Thoracic aorta (tissue), 2 donors: ENCODE measurements at regions not wholly inside any gene's neighbourhood (a gene's known extent, or its start where the extent isn't known, plus 50 kb on each side); places are given as distances from the start of the nearest gene placed in this dataset.

Experiments
- ATAC-seq: fragments of 150-250 bp; one replicate; pipeline ENCODE4 v1.8.0; 2017; ENCODE audit warnings: low read depth; ENCODE audit not compliant: insufficient number of reproducible peaks, low FRiP score
- DNase-seq: peaks from one replicate; pipeline ENCODE4 v3.0.0-alpha.2; 2020; ENCODE audit warnings: low spot score
- H3K27ac ChIP-seq, 2 donors: fragments of 200-600 bp; sonication (generic); 1 replicate in 1 of 2; 2 replicates in 1 of 2; pipeline ENCODE4 v1.5.1; 2016; ENCODE audit warnings: mild to moderate bottlenecking in 2 of 2, moderate library complexity in 2 of 2
- H3K27me3 ChIP-seq: fragments of 200-600 bp; sonication (generic); replicated peaks from 2 replicates; pipeline ENCODE4 v1.6.0; 2016; ENCODE audit warnings: mild to moderate bottlenecking; ENCODE audit not compliant: insufficient read depth
- H3K36me3 ChIP-seq: fragments of 200-600 bp; sonication (generic); one replicate; pipeline ENCODE4 v1.5.1; 2016
- H3K4me1 ChIP-seq, 2 donors: fragments of 200-600 bp; sonication (generic); 1 replicate in 1 of 2; 2 replicates in 1 of 2; pipeline versions ENCODE4 v1.5.1 to v1.6.0; 2016; ENCODE audit warnings: low read depth in 2 of 2, mild to moderate bottlenecking in 1 of 2; ENCODE audit not compliant: control insufficient read depth in 1 of 2
- H3K4me3 ChIP-seq: fragments of 200-600 bp; sonication (generic); 2 replicates; pipeline ENCODE4 v1.5.1; 2016; ENCODE audit warnings: mild to moderate bottlenecking
- H3K9me3 ChIP-seq: fragments of 200-600 bp; sonication (generic); 2 replicates; pipeline ENCODE4 v1.5.1; 2016
- CTCF ChIP-seq: fragments of 200-600 bp; sonication (generic); IDR thresholded peaks from one replicate; pipeline ENCODE4 v1.5.1; 2019; ENCODE audit warnings: antibody characterized with exemption

GRCh38 chr4:3690551-3691152, 75.5 kb upstream of the ADRA2C start:
- H3K4me3 ChIP-seq: no peak overlapping the region
- H3K9me3 ChIP-seq: no peaks in the 10 kb centered on the region
- no peaks in the 10 kb centered on the region for H3K27me3 ChIP-seq
- DNase-seq (no peak), ATAC-seq (no peak)
- no peak for TF ChIP-seq CTCF
- no peaks in the 10 kb centered on the region for H3K36me3 ChIP-seq
- H3K4me1 ChIP-seq: no peaks in the 10 kb centered on the region
- no peak overlapping the region for H3K27ac ChIP-seq

- H3K27ac ChIP-seq: no peak overlapping the region
- H3K9me3 ChIP-seq: no peaks in the 10 kb centered on the region
- DNase-seq (no peak), ATAC-seq (no peak)
- no peaks in the 10 kb centered on the region for H3K27me3 ChIP-seq
- H3K36me3 ChIP-seq: no peaks in the 10 kb centered on the region
- TF ChIP-seq CTCF: no peak
- H3K4me3 ChIP-seq: no peak overlapping the region
- no peaks in the 10 kb centered on the region for H3K4me1 ChIP-seq
Measured at GRCh38 chr4:3689576-3690550, 76.3 kb upstream of the ADRA2C start.

GRCh38 chr4:3689006-3689405, 77.2 kb upstream of the ADRA2C start:
- Histone ChIP-seq H3K36me3 (no peaks in the 10 kb centered on the region), H3K27me3 (no peaks in the 10 kb centered on the region), H3K9me3 (no peaks in the 10 kb centered on the region), H3K4me3 (no peak overlapping the region), H3K4me1 (no peaks in the 10 kb centered on the region), H3K27ac (no peak overlapping the region)
- no peak for TF ChIP-seq CTCF
- DNase-seq (no peak), ATAC-seq (no peak)

GRCh38 chr4:3688018-3688998, 77.9 kb upstream of the ADRA2C start:
- Histone ChIP-seq H3K36me3 (no peaks in the 10 kb centered on the region), H3K4me1 (no peaks in the 10 kb centered on the region), H3K4me3 (no peak overlapping the region), H3K27ac (no peak overlapping the region), H3K9me3 (no peaks in the 10 kb centered on the region), H3K27me3 (no peaks in the 10 kb centered on the region)
- no peak for TF ChIP-seq CTCF
- ATAC-seq (no peak), DNase-seq (no peak)

GRCh38 chr4:3687538-3687937, 78.6 kb upstream of the ADRA2C start:
- ATAC-seq (no peak), DNase-seq (no peak)
- Histone ChIP-seq H3K9me3 (no peaks in the 10 kb centered on the region), H3K27me3 (no peaks in the 10 kb centered on the region), H3K27ac (no peak overlapping the region), H3K36me3 (no peaks in the 10 kb centered on the region), H3K4me3 (no peak overlapping the region), H3K4me1 (no peaks in the 10 kb centered on the region)
- no peak for TF ChIP-seq CTCF
